ENCODE measurements at regions not wholly inside any gene's neighbourhood (a gene's known extent, or its start where the extent isn't known, plus 50 kb on each side); places are given as distances from the start of the nearest gene placed in this dataset.

- Histone ChIP-seq H3K9me3 (ENCODE audit: low read length) (no peaks in the 10 kb centered on the region), H3K4me3 (ENCODE audit: low read depth, low read length, poor library complexity, severe bottlenecking) (no peak overlapping the region), H3K9me2 (ENCODE audit: insufficient read depth, low read length) (no peaks in the 10 kb centered on the region), H3K36me3 (ENCODE audit: insufficient read depth, low read length) (no peaks in the 10 kb centered on the region), H2AFZ (ENCODE audit: low read length) (no peak overlapping the region), H3K4me1 (ENCODE audit: insufficient read depth, low read length, poor library complexity, severe bottlenecking) (no peaks in the 10 kb centered on the region), H3K27ac (ENCODE audit: low read depth, low read length, poor library complexity, severe bottlenecking) (no peak overlapping the region), H4K20me1 (ENCODE audit: insufficient read depth, low read length) (no peaks in the 10 kb centered on the region), H3K79me2 (ENCODE audit: insufficient read depth, low read depth, low read length) (no peaks in the 10 kb centered on the region), H3K4me2 (ENCODE audit: low read length) (no peak overlapping the region)
- no TSS peak for BruUV-seq (replicated peaks)
- no peak for DNase-seq (ENCODE audit: low spot score)
- TF ChIP-seq CTCF (conservative IDR thresholded peaks at IDR 0.05; ENCODE audit: low read length): no peak
- TF ChIP-seq EZH2phosphoT487 (IDR thresholded peaks at IDR 0.05; ENCODE audit: borderline replicate concordance, low read depth, low read length): no peak
- ChIA-PET POLR2A (no interaction called here), CTCF (ENCODE audit: unreplicated experiment) (no interaction called here)
- intact Hi-C loops (cut with micrococcal nuclease; ENCODE audit: unreplicated experiment): no loop called here
Measured at GRCh38 chr18:34550902-34551301, 159.2 kb upstream of the DTNA start.

GRCh38 chr18:34551824-34552223 is 158.3 kb upstream of the DTNA start:
- ChIA-PET POLR2A (no interaction called here), CTCF (ENCODE audit: unreplicated experiment) (no interaction called here)
- Histone ChIP-seq H3K4me3 (ENCODE audit: low read depth, low read length, poor library complexity, severe bottlenecking) (no peak overlapping the region), H3K79me2 (ENCODE audit: insufficient read depth, low read depth, low read length) (no peaks in the 10 kb centered on the region), H3K27ac (ENCODE audit: low read depth, low read length, poor library complexity, severe bottlenecking) (no peak overlapping the region), H3K9me2 (ENCODE audit: insufficient read depth, low read length) (no peaks in the 10 kb centered on the region), H2AFZ (ENCODE audit: low read length) (no peak overlapping the region), H3K9me3 (ENCODE audit: low read length) (no peaks in the 10 kb centered on the region), H4K20me1 (ENCODE audit: insufficient read depth, low read length) (no peaks in the 10 kb centered on the region), H3K4me1 (ENCODE audit: insufficient read depth, low read length, poor library complexity, severe bottlenecking) (no peaks in the 10 kb centered on the region), H3K4me2 (ENCODE audit: low read length) (no peak overlapping the region), H3K36me3 (ENCODE audit: insufficient read depth, low read length) (no peaks in the 10 kb centered on the region)
- intact Hi-C loops (cut with micrococcal nuclease; ENCODE audit: unreplicated experiment): no loop called here
- BruUV-seq (replicated peaks): no TSS peak
- DNase-seq (ENCODE audit: low spot score): no peak
- TF ChIP-seq EZH2phosphoT487 (IDR thresholded peaks at IDR 0.05; ENCODE audit: borderline replicate concordance, low read depth, low read length) (no peak), CTCF (conservative IDR thresholded peaks at IDR 0.05; ENCODE audit: low read length) (no peak)

- H3K36me3 ChIP-seq (ENCODE audit: insufficient read depth, low read length): no peaks in the 10 kb centered on the region
- intact Hi-C loops (cut with micrococcal nuclease; ENCODE audit: unreplicated experiment): no loop called here
Measured at GRCh38 chr18:34562252-34562870, 147.7 kb upstream of the DTNA start.

More at GRCh38 chr18:34562252-34562870, 147.7 kb upstream of the DTNA start:
- POLR2A ChIA-PET: no interaction called here
- H3K4me1 ChIP-seq (ENCODE audit: insufficient read depth, low read length, poor library complexity, severe bottlenecking): no peaks in the 10 kb centered on the region
- H3K9me3 ChIP-seq (ENCODE audit: low read length): no peaks in the 10 kb centered on the region
- CTCF ChIA-PET (ENCODE audit: unreplicated experiment): no interaction called here
- no peaks in the 10 kb centered on the region for H4K20me1 ChIP-seq (ENCODE audit: insufficient read depth, low read length)
- no peak for DNase-seq (ENCODE audit: low spot score)
- no peaks in the 10 kb centered on the region for H3K9me2 ChIP-seq (ENCODE audit: insufficient read depth, low read length)
- H3K4me2 ChIP-seq (ENCODE audit: low read length): no peak overlapping the region
- TF ChIP-seq CTCF (conservative IDR thresholded peaks at IDR 0.05; ENCODE audit: low read length) (no peak), EZH2phosphoT487 (IDR thresholded peaks at IDR 0.05; ENCODE audit: borderline replicate concordance, low read depth, low read length) (no peak)
- H3K27ac ChIP-seq (ENCODE audit: low read depth, low read length, poor library complexity, severe bottlenecking): no peak overlapping the region
- H3K4me3 ChIP-seq (ENCODE audit: low read depth, low read length, poor library complexity, severe bottlenecking): no peak overlapping the region
- H2AFZ ChIP-seq (ENCODE audit: low read length): no peak overlapping the region
- H3K79me2 ChIP-seq (ENCODE audit: insufficient read depth, low read depth, low read length): no peaks in the 10 kb centered on the region
- no TSS peak for BruUV-seq (replicated peaks)
